ENCODE measurements at regions not wholly inside any gene's neighbourhood (a gene's known extent, or its start where the extent isn't known, plus 50 kb on each side); places are given as distances from the start of the nearest gene placed in this dataset.

- H3K9ac ChIP-seq (ENCODE audit: low read length) = no peak overlapping the region
- no peak overlapping the region for H3K27ac ChIP-seq (ENCODE audit: low read length)
- peaks cover 14% of the 10 kb centered on the region for H3F3A ChIP-seq (ENCODE audit: insufficient read depth, low read length)
- no peaks in the 10 kb centered on the region for H3K79me2 ChIP-seq (ENCODE audit: low read length)
- H3K9me2 ChIP-seq (replicated peaks; ENCODE audit: insufficient read depth, low read length) = no peaks in the 10 kb centered on the region
- no peak for TF ChIP-seq EZH2 (optimal IDR thresholded peaks at IDR 0.05; ENCODE audit: low read depth, low read length)
- TF ChIP-seq CTCF (IDR thresholded peaks at IDR 0.05; ENCODE audit: low read length) = no peak
- no peak for TF ChIP-seq EZH2phosphoT487 (IDR thresholded peaks at IDR 0.05; ENCODE audit: low read length)
- no peak overlapping the region for H3K4me3 ChIP-seq (ENCODE audit: low read length)
- no peaks in the 10 kb centered on the region for H3K36me3 ChIP-seq (replicated peaks; ENCODE audit: insufficient read depth, low read length)
- no peak overlapping the region for H2AFZ ChIP-seq (ENCODE audit: low read length)
- no peak overlapping the region for H3K4me2 ChIP-seq (ENCODE audit: low read depth, low read length)
- H3K9me3 ChIP-seq (replicated peaks; ENCODE audit: insufficient read depth, low read length) = no peaks in the 10 kb centered on the region
- H4K20me1 ChIP-seq (ENCODE audit: insufficient read depth, low read length) = no peaks in the 10 kb centered on the region
- peaks cover 40% of the 10 kb centered on the region for H3K4me1 ChIP-seq (ENCODE audit: low read length)
- no peak for DNase-seq
- no peaks in the 10 kb centered on the region for H3K27me3 ChIP-seq (replicated peaks; ENCODE audit: insufficient read depth, low read length)
Observed at GRCh38 chr5:58064801-58065200, 395.1 kb downstream of the PLK2 start.

GRCh38 chr5:58060996-58061395 lies 398.9 kb downstream of the PLK2 start:
- DNase-seq = no peak

GRCh38 chr5:58057324-58057723 lies 402.6 kb downstream of the PLK2 start:
- Histone ChIP-seq H3K79me2 (ENCODE audit: low read length) (no peaks in the 10 kb centered on the region), H4K20me1 (ENCODE audit: insufficient read depth, low read length) (no peaks in the 10 kb centered on the region), H3K36me3 (replicated peaks; ENCODE audit: insufficient read depth, low read length) (no peaks in the 10 kb centered on the region), H3K9me3 (replicated peaks; ENCODE audit: insufficient read depth, low read length) (no peaks in the 10 kb centered on the region), H3K4me3 (ENCODE audit: low read length) (no peak overlapping the region), H3K4me2 (ENCODE audit: low read depth, low read length) (no peak overlapping the region), H3K9me2 (replicated peaks; ENCODE audit: insufficient read depth, low read length) (no peaks in the 10 kb centered on the region), H3K9ac (ENCODE audit: low read length) (no peak overlapping the region), H3K4me1 (ENCODE audit: low read length) (no peaks in the 10 kb centered on the region), H3K27ac (ENCODE audit: low read length) (no peak overlapping the region), H3F3A (ENCODE audit: insufficient read depth, low read length) (no peaks in the 10 kb centered on the region), H2AFZ (ENCODE audit: low read length) (no peak overlapping the region), H3K27me3 (replicated peaks; ENCODE audit: insufficient read depth, low read length) (no peaks in the 10 kb centered on the region)
- no peak for DNase-seq
- TF ChIP-seq CTCF (IDR thresholded peaks at IDR 0.05; ENCODE audit: low read length) (no peak), EZH2 (optimal IDR thresholded peaks at IDR 0.05; ENCODE audit: low read depth, low read length) (no peak), EZH2phosphoT487 (IDR thresholded peaks at IDR 0.05; ENCODE audit: low read length) (no peak)

More at GRCh38 chr5:58060996-58061395, 398.9 kb downstream of the PLK2 start:
- Histone ChIP-seq H3K36me3 (replicated peaks; ENCODE audit: insufficient read depth, low read length) (no peaks in the 10 kb centered on the region), H3K27ac (ENCODE audit: low read length) (no peak overlapping the region), H3K4me1 (ENCODE audit: low read length) (peaks cover 22% of the 10 kb centered on the region), H3K9ac (ENCODE audit: low read length) (no peak overlapping the region), H3K9me3 (replicated peaks; ENCODE audit: insufficient read depth, low read length) (no peaks in the 10 kb centered on the region), H3K27me3 (replicated peaks; ENCODE audit: insufficient read depth, low read length) (no peaks in the 10 kb centered on the region), H4K20me1 (ENCODE audit: insufficient read depth, low read length) (no peaks in the 10 kb centered on the region), H2AFZ (ENCODE audit: low read length) (no peak overlapping the region), H3K9me2 (replicated peaks; ENCODE audit: insufficient read depth, low read length) (no peaks in the 10 kb centered on the region), H3K4me3 (ENCODE audit: low read length) (no peak overlapping the region), H3K4me2 (ENCODE audit: low read depth, low read length) (no peak overlapping the region), H3K79me2 (ENCODE audit: low read length) (no peaks in the 10 kb centered on the region), H3F3A (ENCODE audit: insufficient read depth, low read length) (peaks cover 3% of the 10 kb centered on the region; the same call in 1 of the 2 replicates)
- no peak for TF ChIP-seq CTCF (IDR thresholded peaks at IDR 0.05; ENCODE audit: low read length)
- no peak for TF ChIP-seq EZH2phosphoT487 (IDR thresholded peaks at IDR 0.05; ENCODE audit: low read length)
- no peak for TF ChIP-seq EZH2 (optimal IDR thresholded peaks at IDR 0.05; ENCODE audit: low read depth, low read length)

Measured in MM.1S (cell line).